ENCODE measurements at regions not wholly inside any gene's neighbourhood (a gene's known extent, or its start where the extent isn't known, plus 50 kb on each side); places are given as distances from the start of the nearest gene placed in this dataset.

DNA sequence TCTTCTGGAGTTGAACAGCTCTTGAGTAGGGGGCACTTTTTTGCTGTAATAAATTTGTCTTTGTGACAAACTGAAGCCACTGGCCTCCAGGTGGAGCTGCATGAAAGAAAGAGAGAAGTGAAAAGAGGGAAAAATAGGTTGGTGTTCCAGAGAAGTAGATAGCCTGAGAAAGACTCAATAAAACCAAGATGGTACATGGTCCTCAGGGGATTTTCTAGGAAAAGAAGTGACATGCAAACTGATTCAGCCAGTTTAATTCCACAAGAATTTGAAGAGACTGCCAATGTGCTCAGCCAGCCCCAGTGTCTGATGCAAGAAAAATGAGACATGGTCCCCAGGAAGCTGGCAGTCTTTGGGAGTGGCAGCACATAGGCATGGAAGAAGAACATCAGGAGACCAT is 152.7 kb downstream of the CD47 start:
- TF ChIP-seq POLR2A (IDR thresholded peaks at IDR 0.05): no peak
- TF ChIP-seq, protein P1, sequence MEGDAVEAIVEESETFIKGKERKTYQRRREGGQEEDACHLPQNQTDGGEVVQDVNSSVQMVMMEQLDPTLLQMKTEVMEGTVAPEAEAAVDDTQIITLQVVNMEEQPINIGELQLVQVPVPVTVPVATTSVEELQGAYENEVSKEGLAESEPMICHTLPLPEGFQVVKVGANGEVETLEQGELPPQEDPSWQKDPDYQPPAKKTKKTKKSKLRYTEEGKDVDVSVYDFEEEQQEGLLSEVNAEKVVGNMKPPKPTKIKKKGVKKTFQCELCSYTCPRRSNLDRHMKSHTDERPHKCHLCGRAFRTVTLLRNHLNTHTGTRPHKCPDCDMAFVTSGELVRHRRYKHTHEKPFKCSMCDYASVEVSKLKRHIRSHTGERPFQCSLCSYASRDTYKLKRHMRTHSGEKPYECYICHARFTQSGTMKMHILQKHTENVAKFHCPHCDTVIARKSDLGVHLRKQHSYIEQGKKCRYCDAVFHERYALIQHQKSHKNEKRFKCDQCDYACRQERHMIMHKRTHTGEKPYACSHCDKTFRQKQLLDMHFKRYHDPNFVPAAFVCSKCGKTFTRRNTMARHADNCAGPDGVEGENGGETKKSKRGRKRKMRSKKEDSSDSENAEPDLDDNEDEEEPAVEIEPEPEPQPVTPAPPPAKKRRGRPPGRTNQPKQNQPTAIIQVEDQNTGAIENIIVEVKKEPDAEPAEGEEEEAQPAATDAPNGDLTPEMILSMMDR (IDR thresholded peaks at IDR 0.05): peak in 5 of 7 experiments; percentile 30 to 53 (median 36)
- intact Hi-C loops (cut with DNase I): no loop called here
- H3K4me3 ChIP-seq: no peak overlapping the region
- ATAC-seq: no peak
- H3K9me3 ChIP-seq: no peaks in the 10 kb centered on the region
- H3K27ac ChIP-seq: no peak overlapping the region
- DNase-seq: peak in 3 of 4 donors; percentile 16 to 21 (median 19)
- H3K4me1 ChIP-seq: peaks cover 10% of the 10 kb centered on the region
- H3K36me3 ChIP-seq (replicated peaks in 1 of 2; ENCODE audit: insufficient read depth in 1 of 2, low read depth in 2 of 2): no peaks in the 10 kb centered on the region
- no peaks in the 10 kb centered on the region for H3K27me3 ChIP-seq

DNA sequence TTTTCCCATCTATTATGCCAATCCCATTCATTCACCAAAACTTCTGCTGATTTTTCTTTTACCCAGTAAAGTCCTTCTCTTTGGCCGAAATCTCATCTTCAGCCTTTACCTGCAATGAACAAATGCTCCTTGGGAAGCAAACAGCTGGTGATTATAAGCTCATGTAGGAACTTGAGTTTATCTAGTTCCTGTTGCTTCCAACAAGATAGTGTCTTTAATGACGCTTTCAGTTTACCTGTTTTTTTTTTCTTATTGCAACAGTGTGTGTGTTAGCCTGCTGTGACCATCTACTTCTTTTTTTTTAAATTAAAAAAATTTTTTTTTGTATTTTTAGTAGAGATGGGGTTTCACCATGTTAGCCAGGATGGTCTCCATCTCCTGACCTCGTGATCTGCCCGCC is 156.0 kb downstream of the CD47 start:
- WGBS, 2 donors: 49 to 58% methylated on average over 4 of the region's 4 CpGs

DNA sequence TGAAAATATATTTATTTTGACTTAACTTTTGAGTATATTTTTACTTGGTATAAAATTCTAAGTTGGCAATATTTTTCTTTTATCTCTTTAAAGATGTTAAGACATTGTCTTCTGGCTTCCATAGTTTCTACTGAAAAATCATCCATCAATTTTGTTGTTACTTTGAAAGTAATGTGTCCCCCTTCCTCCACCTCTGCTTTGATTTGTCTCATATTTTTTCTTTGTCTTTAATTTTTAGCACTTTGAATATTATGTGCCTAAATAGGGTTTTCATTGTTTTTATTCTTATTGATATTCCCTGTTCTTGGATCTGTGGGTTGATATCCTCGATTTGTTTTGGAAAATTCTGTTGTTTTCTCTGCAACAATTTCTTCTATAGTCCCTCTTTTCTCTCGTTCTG is 157.4 kb downstream of the CD47 start:
- no peak overlapping the region for H3K4me3 ChIP-seq
- peaks cover 5% of the 10 kb centered on the region for H3K4me1 ChIP-seq
- H3K27me3 ChIP-seq: no peaks in the 10 kb centered on the region
- TF ChIP-seq POLR2A (IDR thresholded peaks at IDR 0.05): no peak
- TF ChIP-seq, protein P1 (IDR thresholded peaks at IDR 0.05): no peak
- no peak overlapping the region for H3K27ac ChIP-seq
- WGBS, 2 donors: 87% methylated on average over 2 of the region's 2 CpGs
- ATAC-seq: no peak
- DNase-seq: no peak
- H3K36me3 ChIP-seq (replicated peaks in 1 of 2; ENCODE audit: insufficient read depth in 1 of 2, low read depth in 2 of 2): no peaks in the 10 kb centered on the region
- H3K9me3 ChIP-seq: no peaks in the 10 kb centered on the region
- intact Hi-C loops (cut with DNase I): no loop called here

More for the DNA sequence above, 156.0 kb downstream of the CD47 start:
- H3K27me3 ChIP-seq: no peaks in the 10 kb centered on the region
- no peaks in the 10 kb centered on the region for H3K9me3 ChIP-seq
- peaks cover 6% of the 10 kb centered on the region for H3K4me1 ChIP-seq
- intact Hi-C loops (cut with DNase I): no loop called here
- DNase-seq: no peak
- ATAC-seq: no peak
- H3K36me3 ChIP-seq (replicated peaks in 1 of 2; ENCODE audit: insufficient read depth in 1 of 2, low read depth in 2 of 2): no peaks in the 10 kb centered on the region
- no peak overlapping the region for H3K27ac ChIP-seq
- no peak overlapping the region for H3K4me3 ChIP-seq
- TF ChIP-seq, protein P1 (IDR thresholded peaks at IDR 0.05): no peak
- TF ChIP-seq POLR2A (IDR thresholded peaks at IDR 0.05): no peak

DNA sequence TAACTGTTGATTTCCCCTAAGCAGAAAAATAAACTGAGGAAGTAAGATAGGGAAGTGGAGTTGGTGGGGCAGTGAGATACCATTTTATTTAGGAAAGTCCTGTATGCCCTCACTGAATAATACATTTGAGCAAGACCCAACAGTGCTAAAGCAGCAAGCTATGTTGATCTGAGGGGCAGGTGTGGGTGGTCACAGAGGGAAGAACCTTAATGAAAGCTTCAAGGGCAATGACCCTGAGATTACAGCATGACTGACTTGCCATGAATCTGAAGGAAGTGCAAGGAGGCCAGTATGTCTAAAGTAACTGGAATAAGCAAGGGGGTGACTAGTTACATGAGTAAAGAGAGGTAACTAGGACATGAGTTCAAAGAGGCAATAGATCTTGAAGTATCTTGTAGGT is 159.5 kb downstream of the CD47 start:
- Histone ChIP-seq H3K4me3 (no peak overlapping the region), H3K9me3 (no peaks in the 10 kb centered on the region), H3K4me1 (peaks cover 20% of the 10 kb centered on the region), H3K36me3 (replicated peaks in 1 of 2; ENCODE audit: insufficient read depth in 1 of 2, low read depth in 2 of 2) (no peaks in the 10 kb centered on the region), H3K27ac (no peak overlapping the region), H3K27me3 (no peaks in the 10 kb centered on the region)
- DNase-seq: no peak
- ATAC-seq: no peak
- no peak for TF ChIP-seq POLR2A (IDR thresholded peaks at IDR 0.05)
- intact Hi-C loops (cut with DNase I): no loop called here

DNA sequence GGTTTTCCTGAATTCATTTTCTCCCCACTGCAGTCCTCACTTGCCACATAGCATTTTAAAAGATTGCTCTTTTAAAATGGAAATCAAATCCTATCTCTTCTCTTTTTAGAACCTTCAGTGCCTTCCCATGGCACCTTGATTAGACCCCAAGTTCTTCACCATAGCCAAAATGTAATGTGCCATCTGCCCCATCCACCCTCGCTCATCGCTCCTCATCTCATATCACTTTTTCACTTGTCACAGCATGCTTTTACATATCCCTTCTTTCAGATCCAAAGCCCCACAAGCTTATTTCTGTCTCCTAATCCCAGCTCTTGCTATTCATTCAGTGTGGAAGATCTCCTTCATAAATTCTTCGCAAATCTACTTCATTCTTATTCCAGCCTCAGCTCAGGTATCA is 161.7 kb downstream of the CD47 start:
- peaks cover 15% of the 10 kb centered on the region for H3K4me1 ChIP-seq
- 96 to 97% methylated on average over 3 of the region's 3 CpGs for WGBS, 2 donors
- no peaks in the 10 kb centered on the region for H3K9me3 ChIP-seq
- no peak overlapping the region for H3K4me3 ChIP-seq
- no peaks in the 10 kb centered on the region for H3K36me3 ChIP-seq (replicated peaks in 1 of 2; ENCODE audit: insufficient read depth in 1 of 2, low read depth in 2 of 2)
- intact Hi-C loops (cut with DNase I): no loop called here
- no peak for ATAC-seq
- TF ChIP-seq POLR2A (IDR thresholded peaks at IDR 0.05): no peak
- TF ChIP-seq, protein P1 (IDR thresholded peaks at IDR 0.05): no peak
- DNase-seq: no peak
- H3K27me3 ChIP-seq: no peaks in the 10 kb centered on the region
- H3K27ac ChIP-seq: no peak overlapping the region

Data from body of pancreas (tissue), 4 donors.